Upper lobe of left lung (tissue), 4 donors: ENCODE measurements at regions not wholly inside any gene's neighbourhood (a gene's known extent, or its start where the extent isn't known, plus 50 kb on each side); places are given as distances from the start of the nearest gene placed in this dataset.

Experiments used
- CTCF ChIP-seq, 6 experiments: fragments of 450-650 bp in 4 of 6; fragments of 200-600 bp in 2 of 6; sonication (generic) in 2 of 6; IDR thresholded peaks; one replicate each; pipeline ENCODE4 v1.5.1; 2016 to 2019; ENCODE audit warnings: antibody characterized with exemption in 6 of 6
- POLR2A ChIP-seq, 4 donors: fragments of 450-650 bp; IDR thresholded peaks; one replicate each; pipeline ENCODE4 v1.5.1; 2016 to 2017; ENCODE audit warnings: antibody characterized with exemption in 4 of 4, mild to moderate bottlenecking in 2 of 4
- POLR2AphosphoS5 ChIP-seq, 2 donors: sonication (generic); formaldehyde crosslinking; IDR thresholded peaks; one replicate each; pipeline ENCODE4 v1.5.1; 2017; ENCODE audit warnings: antibody characterized with exemption in 2 of 2

GRCh38 chr12:30813525-30814294 is 59.0 kb upstream of the CAPRIN2 start:
- no peak for TF ChIP-seq POLR2AphosphoS5 (IDR thresholded peaks at IDR 0.05)
- no peak for TF ChIP-seq CTCF (IDR thresholded peaks at IDR 0.05)
- no peak for TF ChIP-seq POLR2A (IDR thresholded peaks at IDR 0.05)
